SK-N-SH treated with all-trans-retinoic acid at 6 μM for 48 hours (cell line): ENCODE measurements at regions not wholly inside any gene's neighbourhood (a gene's known extent, or its start where the extent isn't known, plus 50 kb on each side); places are given as distances from the start of the nearest gene placed in this dataset.

Experiments
- CSDC2 ChIP-seq: fragments of 250-450 bp; sonication (Bioruptor Pico); IDR thresholded peaks from 2 replicates; pipeline ENCODE4 v1.5.0; 2020; ENCODE audit warnings: mild to moderate bottlenecking, moderate library complexity
- GLIS3 ChIP-seq: fragments of 250-450 bp; sonication (Bioruptor Pico); IDR thresholded peaks from 2 replicates; pipeline ENCODE4 v1.5.0; 2020; ENCODE audit warnings: mild to moderate bottlenecking, moderate library complexity
- ISL1 ChIP-seq: fragments of 250-450 bp; sonication (Bioruptor Pico); IDR thresholded peaks from 2 replicates; pipeline ENCODE4 v2.1.2; 2022; ENCODE audit warnings: mild to moderate bottlenecking, moderate library complexity
- SNAI2 ChIP-seq: fragments of 250-450 bp; sonication (Bioruptor Pico); IDR thresholded peaks from 2 replicates; pipeline ENCODE4 v1.5.0; 2020; ENCODE audit warnings: mild to moderate bottlenecking, moderate library complexity
- TCF4 ChIP-seq: fragments of 250-450 bp; sonication (Bioruptor Pico); IDR thresholded peaks from 2 replicates; pipeline ENCODE4 v1.8.0; 2021; ENCODE audit warnings: mild to moderate bottlenecking, moderate library complexity, borderline replicate concordance
- TOX ChIP-seq: fragments of 250-450 bp; sonication (Bioruptor Pico); IDR thresholded peaks from 2 replicates; pipeline ENCODE4 v1.8.0; 2021; ENCODE audit warnings: mild to moderate bottlenecking, moderate library complexity, borderline replicate concordance
- ZC3H10 ChIP-seq: fragments of 250-450 bp; sonication (Bioruptor Pico); IDR thresholded peaks from 2 replicates; pipeline ENCODE4 v1.5.1; 2021; ENCODE audit warnings: mild to moderate bottlenecking, moderate library complexity
- ZFP3 ChIP-seq: fragments of 250-450 bp; sonication (Bioruptor Pico); IDR thresholded peaks from 2 replicates; pipeline ENCODE4 v1.5.0; 2020; ENCODE audit warnings: mild to moderate bottlenecking, moderate library complexity
- ZFP30 ChIP-seq: fragments of 450-650 bp; formaldehyde crosslinking; IDR thresholded peaks from 2 replicates; pipeline ENCODE4 v1.5.0; 2022; ENCODE audit warnings: mild to moderate bottlenecking, moderate library complexity
- TF ChIP-seq, protein P1 (sequence below): fragments of 250-450 bp; sonication (Bioruptor Pico); IDR thresholded peaks from 2 replicates; pipeline ENCODE4 v1.8.0; 2020; ENCODE audit warnings: mild to moderate bottlenecking, moderate library complexity, borderline replicate concordance
- TF ChIP-seq, protein P2 (sequence below): fragments of 250-450 bp; sonication (Bioruptor Pico); IDR thresholded peaks from 2 replicates; pipeline ENCODE4 v1.5.0; 2020; ENCODE audit warnings: mild to moderate bottlenecking, moderate library complexity
- TF ChIP-seq, protein P3 (sequence below): fragments of 250-450 bp; sonication (Bioruptor Pico); IDR thresholded peaks from 2 replicates; pipeline ENCODE4 v1.8.0; 2021; ENCODE audit warnings: low read depth, mild to moderate bottlenecking, moderate library complexity, borderline replicate concordance

DNA sequence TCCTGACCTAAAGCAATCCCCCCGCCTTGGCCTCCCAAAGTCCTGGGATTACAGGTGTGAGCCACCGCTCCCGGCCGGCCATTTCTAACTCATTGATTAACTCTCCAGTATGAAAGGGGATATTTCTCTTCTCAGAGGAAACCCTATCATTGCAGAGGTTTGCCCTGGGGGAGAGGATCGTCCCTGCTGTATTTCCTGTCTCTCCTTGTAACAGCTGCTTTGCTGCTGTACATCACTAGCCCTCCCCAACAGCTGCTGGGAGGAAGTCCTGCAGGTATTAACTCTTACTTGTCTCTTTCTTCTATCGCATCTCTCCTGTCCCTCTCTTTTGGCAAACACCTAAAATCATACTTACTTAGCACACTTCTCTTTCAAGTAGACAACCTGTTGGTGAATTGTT, 219.0 kb upstream of the DSEL start:
- TF ChIP-seq TOX (CRISPR knock-in tag): no peak
- no peak for TF ChIP-seq ISL1 (CRISPR knock-in tag)
- no peak for TF ChIP-seq SNAI2 (CRISPR knock-in tag)
- no peak for TF ChIP-seq GLIS3 (CRISPR knock-in tag)
- TF ChIP-seq ZFP30 (CRISPR knock-in tag): no peak
- TF ChIP-seq CSDC2 (CRISPR knock-in tag): no peak
- no peak for TF ChIP-seq ZC3H10 (CRISPR knock-in tag)
- no peak for TF ChIP-seq ZFP3 (CRISPR knock-in tag)
- TF ChIP-seq, protein P1, sequence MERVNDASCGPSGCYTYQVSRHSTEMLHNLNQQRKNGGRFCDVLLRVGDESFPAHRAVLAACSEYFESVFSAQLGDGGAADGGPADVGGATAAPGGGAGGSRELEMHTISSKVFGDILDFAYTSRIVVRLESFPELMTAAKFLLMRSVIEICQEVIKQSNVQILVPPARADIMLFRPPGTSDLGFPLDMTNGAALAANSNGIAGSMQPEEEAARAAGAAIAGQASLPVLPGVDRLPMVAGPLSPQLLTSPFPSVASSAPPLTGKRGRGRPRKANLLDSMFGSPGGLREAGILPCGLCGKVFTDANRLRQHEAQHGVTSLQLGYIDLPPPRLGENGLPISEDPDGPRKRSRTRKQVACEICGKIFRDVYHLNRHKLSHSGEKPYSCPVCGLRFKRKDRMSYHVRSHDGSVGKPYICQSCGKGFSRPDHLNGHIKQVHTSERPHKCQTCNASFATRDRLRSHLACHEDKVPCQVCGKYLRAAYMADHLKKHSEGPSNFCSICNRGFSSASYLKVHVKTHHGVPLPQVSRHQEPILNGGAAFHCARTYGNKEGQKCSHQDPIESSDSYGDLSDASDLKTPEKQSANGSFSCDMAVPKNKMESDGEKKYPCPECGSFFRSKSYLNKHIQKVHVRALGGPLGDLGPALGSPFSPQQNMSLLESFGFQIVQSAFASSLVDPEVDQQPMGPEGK (CRISPR knock-in tag): no peak
- no peak for TF ChIP-seq TCF4 (CRISPR knock-in tag)
- TF ChIP-seq, protein P2, sequence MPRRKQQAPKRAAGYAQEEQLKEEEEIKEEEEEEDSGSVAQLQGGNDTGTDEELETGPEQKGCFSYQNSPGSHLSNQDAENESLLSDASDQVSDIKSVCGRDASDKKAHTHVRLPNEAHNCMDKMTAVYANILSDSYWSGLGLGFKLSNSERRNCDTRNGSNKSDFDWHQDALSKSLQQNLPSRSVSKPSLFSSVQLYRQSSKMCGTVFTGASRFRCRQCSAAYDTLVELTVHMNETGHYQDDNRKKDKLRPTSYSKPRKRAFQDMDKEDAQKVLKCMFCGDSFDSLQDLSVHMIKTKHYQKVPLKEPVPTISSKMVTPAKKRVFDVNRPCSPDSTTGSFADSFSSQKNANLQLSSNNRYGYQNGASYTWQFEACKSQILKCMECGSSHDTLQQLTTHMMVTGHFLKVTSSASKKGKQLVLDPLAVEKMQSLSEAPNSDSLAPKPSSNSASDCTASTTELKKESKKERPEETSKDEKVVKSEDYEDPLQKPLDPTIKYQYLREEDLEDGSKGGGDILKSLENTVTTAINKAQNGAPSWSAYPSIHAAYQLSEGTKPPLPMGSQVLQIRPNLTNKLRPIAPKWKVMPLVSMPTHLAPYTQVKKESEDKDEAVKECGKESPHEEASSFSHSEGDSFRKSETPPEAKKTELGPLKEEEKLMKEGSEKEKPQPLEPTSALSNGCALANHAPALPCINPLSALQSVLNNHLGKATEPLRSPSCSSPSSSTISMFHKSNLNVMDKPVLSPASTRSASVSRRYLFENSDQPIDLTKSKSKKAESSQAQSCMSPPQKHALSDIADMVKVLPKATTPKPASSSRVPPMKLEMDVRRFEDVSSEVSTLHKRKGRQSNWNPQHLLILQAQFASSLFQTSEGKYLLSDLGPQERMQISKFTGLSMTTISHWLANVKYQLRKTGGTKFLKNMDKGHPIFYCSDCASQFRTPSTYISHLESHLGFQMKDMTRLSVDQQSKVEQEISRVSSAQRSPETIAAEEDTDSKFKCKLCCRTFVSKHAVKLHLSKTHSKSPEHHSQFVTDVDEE (CRISPR knock-in tag): no peak
- TF ChIP-seq, protein P3, sequence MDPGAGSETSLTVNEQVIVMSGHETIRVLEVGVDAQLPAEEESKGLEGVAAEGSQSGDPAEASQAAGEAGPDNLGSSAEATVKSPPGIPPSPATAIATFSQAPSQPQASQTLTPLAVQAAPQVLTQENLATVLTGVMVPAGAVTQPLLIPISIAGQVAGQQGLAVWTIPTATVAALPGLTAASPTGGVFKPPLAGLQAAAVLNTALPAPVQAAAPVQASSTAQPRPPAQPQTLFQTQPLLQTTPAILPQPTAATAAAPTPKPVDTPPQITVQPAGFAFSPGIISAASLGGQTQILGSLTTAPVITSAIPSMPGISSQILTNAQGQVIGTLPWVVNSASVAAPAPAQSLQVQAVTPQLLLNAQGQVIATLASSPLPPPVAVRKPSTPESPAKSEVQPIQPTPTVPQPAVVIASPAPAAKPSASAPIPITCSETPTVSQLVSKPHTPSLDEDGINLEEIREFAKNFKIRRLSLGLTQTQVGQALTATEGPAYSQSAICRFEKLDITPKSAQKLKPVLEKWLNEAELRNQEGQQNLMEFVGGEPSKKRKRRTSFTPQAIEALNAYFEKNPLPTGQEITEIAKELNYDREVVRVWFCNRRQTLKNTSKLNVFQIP (CRISPR knock-in tag): no peak
